A673 (cell line): ENCODE measurements at regions not wholly inside any gene's neighbourhood (a gene's known extent, or its start where the extent isn't known, plus 50 kb on each side); places are given as distances from the start of the nearest gene placed in this dataset.

Experiments used
- BruUV-seq: library from RNA; stranded (reverse); fragments of 400-500 nt; replicated peaks from 2 replicates; lab custom pipeline; 2021; lab: Mats Ljungman, UMichigan
- CTCF ChIA-PET: fragments of 300-600 bp; sonication (Branson Sonifier 250); formaldehyde crosslinking; loops from one replicate; lab custom pipeline; 2022; ENCODE audit warnings: antibody characterized with exemption; lab: Charles Lee
- POLR2A ChIA-PET: fragments of 300-600 bp; sonication (Branson Sonifier 250); formaldehyde crosslinking; loops from one replicate; lab custom pipeline; 2022; ENCODE audit warnings: antibody characterized with exemption; ENCODE audit not compliant: low non-redundant PET; lab: Charles Lee
- DNase-seq: peaks from one replicate; pipeline ENCODE4 v3.0.0-alpha.2; 2015; ENCODE audit warnings: low spot score
- H3K27ac ChIP-seq: fragments of 200-600 bp; sonication (generic); 2 replicates; pipeline ENCODE4 v1.5.1; 2016; ENCODE audit warnings: mixed run types, low read depth, mild to moderate bottlenecking, mixed read lengths, antibody characterized with exemption, low read length; ENCODE audit not compliant: poor library complexity, severe bottlenecking
- H3K27me3 ChIP-seq: fragments of 200-600 bp; sonication (generic); replicated peaks from 2 replicates; pipeline ENCODE4 v1.6.1; 2017; ENCODE audit warnings: mixed run types, low read depth, mild to moderate bottlenecking, mixed read lengths, antibody characterized with exemption, low read length; ENCODE audit not compliant: insufficient read depth, poor library complexity
- H3K36me3 ChIP-seq: fragments of 200-600 bp; sonication (generic); 2 replicates; pipeline ENCODE4 v1.6.1; 2016; ENCODE audit warnings: mixed run types, mild to moderate bottlenecking, mixed read lengths, antibody characterized with exemption, low read length; ENCODE audit not compliant: insufficient read depth, poor library complexity, severe bottlenecking
- H3K4me1 ChIP-seq: fragments of 200-600 bp; sonication (generic); 2 replicates; pipeline ENCODE4 v1.6.1; 2017; ENCODE audit warnings: mixed run types, mild to moderate bottlenecking, mixed read lengths, antibody characterized with exemption, low read length; ENCODE audit not compliant: insufficient read depth, poor library complexity, severe bottlenecking
- H3K4me3 ChIP-seq: fragments of 200-600 bp; sonication (generic); 2 replicates; pipeline ENCODE4 v1.5.1; 2016; ENCODE audit warnings: low read depth, mixed run types, mild to moderate bottlenecking, mixed read lengths, low read length; ENCODE audit not compliant: poor library complexity, severe bottlenecking
- H3K9me3 ChIP-seq: fragments of 200-600 bp; sonication (generic); 2 replicates; pipeline ENCODE4 v1.6.1; 2016; ENCODE audit warnings: mixed run types, low read depth, mild to moderate bottlenecking, mixed read lengths, antibody characterized with exemption, low read length; ENCODE audit not compliant: poor library complexity, severe bottlenecking
- CTCF ChIP-seq: fragments of 300-800, 200-600 bp; sonication (generic); conservative IDR thresholded peaks from 2 replicates; pipeline ENCODE4 v1.5.1; 2017; ENCODE audit warnings: low read depth, mild to moderate bottlenecking, antibody characterized with exemption, low read length, moderate library complexity, mixed read lengths
- EZH2 ChIP-seq: fragments of 200-600 bp; sonication (generic); IDR thresholded peaks from 2 replicates; pipeline ENCODE4 v1.6.1; 2017; ENCODE audit warnings: borderline replicate concordance, low read depth, mild to moderate bottlenecking, mixed read lengths, antibody characterized with exemption, low read length; ENCODE audit not compliant: poor library complexity, severe bottlenecking
- intact Hi-C: fragments of 100-400 bp; cut with micrococcal nuclease; formaldehyde crosslinking; loops from one replicate; pipeline ENCODE4 v1.10.0; 2022; ENCODE audit not compliant: unreplicated experiment

GRCh38 chr14:34072921-34073320 lies 122.0 kb upstream of the EGLN3 start:
- Histone ChIP-seq H3K4me1 (no peaks in the 10 kb centered on the region), H3K4me3 (no peak overlapping the region), H3K36me3 (no peaks in the 10 kb centered on the region), H3K9me3 (peaks cover 7% of the 10 kb centered on the region), H3K27me3 (no peaks in the 10 kb centered on the region), H3K27ac (no peak overlapping the region)
- POLR2A ChIA-PET: no interaction called here
- CTCF ChIA-PET: no interaction called here
- DNase-seq: no peak
- BruUV-seq: no TSS peak
- TF ChIP-seq EZH2 (no peak), CTCF (no peak)
- intact Hi-C loops: no loop called here

- no peaks in the 10 kb centered on the region for H3K4me1 ChIP-seq
- peaks cover 7% of the 10 kb centered on the region for H3K9me3 ChIP-seq
- no peaks in the 10 kb centered on the region for H3K27me3 ChIP-seq
- no peak overlapping the region for H3K4me3 ChIP-seq
- intact Hi-C loops: no loop called here
- H3K27ac ChIP-seq: no peak overlapping the region
- POLR2A ChIA-PET: no interaction called here
- DNase-seq: no peak
- no TSS peak for BruUV-seq
- TF ChIP-seq CTCF: no peak
- TF ChIP-seq EZH2: no peak
- no peaks in the 10 kb centered on the region for H3K36me3 ChIP-seq
- CTCF ChIA-PET: no interaction called here
Observed at GRCh38 chr14:34072401-34072800, 121.5 kb upstream of the EGLN3 start.

GRCh38 chr14:34070917-34071407 lies 120.1 kb upstream of the EGLN3 start:
- Histone ChIP-seq H3K27me3 (no peaks in the 10 kb centered on the region), H3K27ac (no peak overlapping the region), H3K4me1 (no peaks in the 10 kb centered on the region), H3K36me3 (no peaks in the 10 kb centered on the region), H3K9me3 (peaks cover 7% of the 10 kb centered on the region), H3K4me3 (no peak overlapping the region)
- intact Hi-C loops: no loop called here
- ChIA-PET CTCF (no interaction called here), POLR2A (no interaction called here)
- DNase-seq: no peak
- no peak for TF ChIP-seq EZH2
- TF ChIP-seq CTCF: no peak
- no TSS peak for BruUV-seq
